ENCODE measurements at regions not wholly inside any gene's neighbourhood (a gene's known extent, or its start where the extent isn't known, plus 50 kb on each side); places are given as distances from the start of the nearest gene placed in this dataset.
A peak's percentile ranks its signal among the peaks of the same experiment; 100 is the strongest.

DNA sequence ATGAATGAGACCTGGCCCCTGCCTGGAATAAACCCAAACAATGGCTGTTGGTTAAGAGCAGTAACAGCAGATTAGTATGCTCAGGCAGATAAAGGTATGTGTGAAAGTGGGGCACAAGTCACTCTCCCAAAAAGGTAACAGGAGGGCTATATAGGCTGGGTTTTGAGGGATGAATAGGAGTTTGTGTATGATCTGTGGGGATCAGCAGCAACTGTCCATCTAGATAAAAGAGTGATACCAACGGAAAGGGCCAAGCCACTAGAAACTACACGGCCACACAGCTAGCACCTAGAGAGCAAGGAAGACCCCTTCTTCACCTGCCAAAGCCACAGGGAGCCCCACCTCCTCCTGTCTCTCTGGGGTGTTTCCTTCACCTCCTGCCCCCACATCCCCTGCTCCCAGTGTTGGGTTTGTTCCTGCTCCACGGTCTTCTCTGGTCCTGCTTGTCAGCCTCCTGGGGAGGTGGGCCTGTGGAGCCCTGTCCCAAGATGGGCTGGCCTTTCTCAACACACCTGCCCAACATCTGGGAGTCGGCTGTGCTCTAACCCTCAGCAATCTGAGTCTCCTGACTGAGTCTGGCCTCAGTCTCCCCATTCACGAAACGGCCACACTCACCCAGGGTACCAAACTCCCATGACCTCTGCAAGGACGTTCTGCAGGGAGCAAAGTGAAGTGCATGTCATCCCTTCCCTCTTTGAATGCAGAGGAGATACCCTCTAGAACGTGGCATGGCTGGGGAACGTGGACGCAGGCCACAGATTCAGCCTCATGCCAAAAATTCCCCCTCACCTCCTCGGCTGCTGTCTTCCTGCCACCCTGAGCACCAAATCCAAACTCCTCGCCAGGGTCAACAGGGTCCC, 108.2 kb downstream of the NCOR2 start:
- no peak for DNase-seq

DNA sequence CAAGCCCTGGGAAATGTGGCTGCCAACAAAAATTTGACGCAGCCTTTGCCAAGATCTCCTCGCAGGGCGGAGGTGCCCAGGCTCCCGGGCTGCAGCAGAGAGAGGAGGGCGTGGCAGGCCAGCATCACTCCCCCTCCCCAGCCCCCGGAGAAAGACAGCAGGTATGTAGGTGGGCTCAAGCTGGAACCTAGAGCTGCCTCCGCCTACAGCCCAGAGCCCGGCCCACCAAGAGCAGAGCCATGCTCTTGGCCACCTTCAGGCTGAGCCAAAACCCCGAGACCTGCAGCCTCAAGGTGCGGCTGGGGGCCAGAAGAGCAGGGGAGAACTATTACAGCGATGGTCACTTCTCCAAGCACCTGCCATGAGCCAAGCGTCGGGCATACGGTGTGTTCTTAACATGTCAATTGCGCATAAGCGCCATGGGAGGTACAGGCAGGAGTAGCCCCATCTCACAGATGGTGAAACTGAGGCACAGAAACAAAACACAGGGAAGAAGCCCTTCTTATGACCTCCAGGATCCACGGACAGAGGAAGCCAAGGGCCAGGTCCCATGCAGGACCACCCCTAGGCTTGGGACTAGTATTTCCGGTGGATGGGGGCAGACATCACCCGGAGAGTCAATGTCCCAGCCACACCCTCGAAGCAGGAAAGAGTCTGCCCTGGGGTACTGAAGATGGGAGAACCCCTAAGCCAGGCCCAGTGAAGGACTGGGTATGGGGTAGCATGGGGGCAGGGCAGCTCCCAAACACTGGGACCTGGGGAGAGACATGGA, 109.0 kb downstream of the NCOR2 start:
- DNase-seq = no peak

DNA sequence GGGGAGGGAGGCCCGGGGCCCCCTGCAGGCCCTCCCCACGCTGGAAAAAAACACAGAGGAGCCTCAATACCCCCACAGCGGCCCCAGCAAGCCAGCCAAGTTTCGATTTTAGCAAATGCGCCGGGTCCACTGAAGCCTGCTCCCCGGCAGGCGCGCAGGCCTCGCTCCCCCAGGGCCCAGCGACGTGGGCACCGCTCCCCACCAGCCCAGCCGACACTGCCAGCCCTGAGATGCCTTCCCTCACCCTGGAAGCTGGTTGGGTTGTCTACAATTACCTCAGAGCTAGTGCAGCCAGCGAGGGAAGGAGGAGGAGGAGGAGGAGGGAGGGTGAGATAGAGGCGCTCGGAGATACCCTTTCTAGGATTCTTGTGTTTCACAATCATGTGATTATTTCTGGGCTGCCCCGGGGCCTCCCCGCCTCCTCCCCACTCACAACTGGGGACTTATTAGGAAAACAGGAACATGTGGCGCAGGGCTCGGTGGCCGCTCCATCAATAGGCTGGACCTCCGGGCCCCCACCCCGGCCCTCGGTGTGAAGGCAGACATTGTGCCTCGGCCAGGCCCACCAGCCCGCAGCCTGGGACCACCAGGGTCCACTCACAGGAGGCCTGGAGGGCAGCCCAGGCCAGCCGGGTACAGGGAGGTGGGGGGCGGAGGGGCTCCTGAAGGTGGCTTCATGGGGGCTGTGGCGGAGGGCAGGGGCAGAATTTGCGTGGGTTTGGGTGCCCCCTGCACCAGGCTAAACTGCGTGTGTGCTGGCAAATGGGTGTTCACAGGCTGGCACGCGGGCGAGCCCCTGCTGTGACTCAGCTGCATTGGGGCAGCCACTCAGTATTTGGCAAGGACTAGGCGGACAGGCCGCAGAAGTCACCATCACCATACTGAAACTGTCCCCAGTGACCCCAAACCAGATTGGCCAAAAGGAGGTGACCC, 109.9 kb downstream of the NCOR2 start:
- DNase-seq = peak; percentile 39 to 87 (median 63)

DNA sequence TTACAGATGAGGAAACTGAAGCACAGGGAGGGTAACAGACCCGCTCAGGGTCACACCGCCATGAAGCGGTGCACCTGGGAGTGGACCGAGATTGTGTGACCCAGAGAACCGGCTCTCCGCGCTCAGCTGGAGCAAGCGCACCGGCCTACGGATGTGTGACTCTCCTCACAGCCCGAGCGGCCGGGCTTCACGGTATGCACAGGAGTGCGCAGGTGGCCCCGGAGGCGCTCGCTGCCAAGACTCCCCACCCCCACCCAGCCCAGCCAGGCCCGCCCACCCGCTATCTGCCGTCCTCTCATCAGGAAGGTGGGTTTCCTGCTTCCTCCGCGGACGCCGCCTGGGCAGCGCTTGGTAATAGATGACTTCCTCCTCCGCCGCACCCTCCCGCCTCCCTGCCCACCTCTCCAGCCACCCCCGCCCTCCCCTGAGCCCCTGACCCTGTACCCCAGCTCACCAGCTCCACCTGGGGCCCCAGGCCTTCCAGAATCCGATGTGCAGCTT, 110.7 kb downstream of the NCOR2 start:
- DNase-seq = no peak

DNA sequence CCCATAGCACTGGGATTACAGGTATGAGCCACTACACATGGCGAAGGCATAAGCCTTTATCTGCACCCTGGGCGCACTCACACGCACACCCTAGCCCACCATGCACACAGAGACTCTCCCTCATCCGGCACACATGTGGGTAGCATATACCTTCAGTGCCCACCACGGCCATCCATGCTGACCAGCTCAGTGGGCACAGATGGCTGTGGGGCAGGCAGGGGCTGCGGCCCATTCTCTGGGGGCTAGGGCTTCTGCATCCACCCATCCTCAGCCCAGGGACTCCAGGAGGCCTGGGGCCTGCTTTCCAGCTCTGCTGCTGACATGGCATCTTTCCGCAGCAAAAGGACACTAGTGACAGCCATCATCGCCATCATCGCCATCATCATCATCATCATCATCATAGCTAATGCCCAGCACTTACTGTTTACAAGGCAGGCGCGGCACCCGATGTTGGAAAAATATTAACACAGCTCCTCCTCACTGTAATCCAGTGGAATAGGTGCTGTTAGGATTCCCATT, 111.2 kb downstream of the NCOR2 start:
- DNase-seq = no peak

DNA sequence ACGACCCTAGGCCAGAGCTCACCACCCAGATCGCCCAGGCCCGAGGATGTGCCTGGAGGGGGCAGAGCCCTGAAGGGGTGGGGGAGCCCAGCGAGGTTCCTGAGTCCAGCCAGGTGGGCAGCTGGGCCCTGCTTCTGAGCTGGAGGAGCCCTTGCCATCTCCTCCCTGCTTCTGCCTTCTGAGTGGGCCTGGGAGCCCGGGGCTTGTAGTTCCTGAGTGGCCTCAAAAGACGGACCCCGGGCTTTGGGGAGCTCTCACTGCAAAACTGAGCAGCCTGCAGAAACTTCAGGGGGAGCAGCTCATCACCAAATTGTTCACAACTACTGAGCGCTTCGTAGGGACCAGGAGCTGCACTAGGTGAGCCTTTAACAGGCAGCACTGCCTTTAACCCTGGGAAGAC, 112.1 kb downstream of the NCOR2 start:
- no peak for DNase-seq

DNA sequence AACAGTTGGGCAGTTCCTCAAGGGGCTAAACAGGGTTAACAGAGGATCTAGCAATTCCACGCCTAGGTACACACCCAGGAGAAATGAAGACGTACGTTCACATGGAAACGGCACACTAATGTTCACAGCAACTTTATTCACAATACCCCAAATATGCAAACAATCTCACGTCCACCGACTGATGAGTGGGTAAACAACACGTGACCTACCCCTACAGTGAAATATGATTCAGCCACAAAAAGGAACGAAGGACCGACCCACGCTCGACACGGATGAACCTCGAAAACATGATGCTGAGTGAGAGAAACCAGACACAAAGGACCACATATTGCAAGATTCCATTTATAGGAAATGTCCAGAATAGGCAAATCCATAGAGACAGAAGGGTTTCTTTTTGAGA, 112.7 kb downstream of the NCOR2 start:
- DNase-seq = peak in 1 of 3 donors; percentile 53

DNA sequence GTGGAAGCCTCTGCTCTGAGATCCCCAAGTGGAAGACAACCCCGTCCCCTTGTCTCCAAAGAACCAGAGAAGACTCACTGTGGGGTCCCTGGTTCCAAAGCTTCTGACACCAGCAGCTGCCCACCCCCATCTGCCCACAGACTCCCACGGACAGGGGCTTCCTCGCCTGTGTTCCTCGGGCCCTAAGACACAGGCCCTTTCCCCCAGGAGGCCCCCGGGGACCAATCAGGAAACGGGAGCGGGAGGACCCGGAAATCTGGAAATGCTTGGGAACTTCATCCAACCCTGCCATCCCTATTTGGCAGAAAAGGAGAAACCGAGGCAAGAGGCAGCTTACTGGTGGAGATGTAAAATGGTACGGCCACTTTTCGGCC, 113.1 kb downstream of the NCOR2 start:
- no peak for DNase-seq

DNA sequence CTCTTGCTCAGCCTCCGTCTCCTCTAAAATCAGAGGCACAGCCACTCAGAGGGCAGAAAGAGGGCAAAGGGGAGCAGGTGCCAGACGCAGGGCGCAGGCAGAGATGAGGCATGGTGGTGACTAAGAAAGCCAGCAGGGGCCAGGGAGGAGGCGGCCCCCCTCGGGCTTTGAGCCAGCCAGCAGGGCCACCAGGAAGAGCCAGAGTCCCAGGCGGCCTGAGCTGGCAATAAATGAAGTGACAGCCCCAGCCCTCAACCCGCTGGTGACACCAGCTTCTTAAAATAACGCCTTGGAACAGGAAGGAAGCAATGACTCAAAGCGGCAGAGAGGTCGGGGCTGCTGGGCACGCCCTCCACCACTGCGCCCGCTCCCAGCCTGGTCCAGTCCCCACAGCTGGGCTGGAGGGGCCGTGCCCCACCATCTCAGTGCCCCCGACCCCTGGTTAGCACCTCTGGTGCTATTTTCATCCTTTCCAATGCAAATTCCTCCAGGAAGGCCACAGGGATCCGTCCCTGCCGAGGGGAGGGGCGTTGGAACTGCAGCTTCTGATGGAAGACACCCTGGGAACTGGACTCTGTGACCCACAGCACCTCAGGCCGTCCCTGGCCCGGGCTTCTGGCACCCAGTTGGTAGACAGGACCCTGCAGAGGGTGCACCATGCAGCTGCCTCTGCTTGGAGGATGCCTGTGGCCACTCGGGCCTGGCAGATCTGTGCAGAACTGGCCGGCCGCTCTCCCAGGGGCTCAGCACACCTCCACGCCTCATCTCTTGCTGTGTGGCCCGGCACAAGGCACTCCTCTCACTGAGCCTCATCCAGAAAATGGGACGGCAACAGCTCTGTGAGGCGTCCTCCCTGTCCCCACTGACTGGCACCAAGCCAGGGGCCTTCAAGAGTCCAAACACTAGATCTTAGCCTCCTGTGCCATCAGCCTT, 113.7 kb downstream of the NCOR2 start:
- DNase-seq = peak; percentile 74 to 79 (median 78)

DNA sequence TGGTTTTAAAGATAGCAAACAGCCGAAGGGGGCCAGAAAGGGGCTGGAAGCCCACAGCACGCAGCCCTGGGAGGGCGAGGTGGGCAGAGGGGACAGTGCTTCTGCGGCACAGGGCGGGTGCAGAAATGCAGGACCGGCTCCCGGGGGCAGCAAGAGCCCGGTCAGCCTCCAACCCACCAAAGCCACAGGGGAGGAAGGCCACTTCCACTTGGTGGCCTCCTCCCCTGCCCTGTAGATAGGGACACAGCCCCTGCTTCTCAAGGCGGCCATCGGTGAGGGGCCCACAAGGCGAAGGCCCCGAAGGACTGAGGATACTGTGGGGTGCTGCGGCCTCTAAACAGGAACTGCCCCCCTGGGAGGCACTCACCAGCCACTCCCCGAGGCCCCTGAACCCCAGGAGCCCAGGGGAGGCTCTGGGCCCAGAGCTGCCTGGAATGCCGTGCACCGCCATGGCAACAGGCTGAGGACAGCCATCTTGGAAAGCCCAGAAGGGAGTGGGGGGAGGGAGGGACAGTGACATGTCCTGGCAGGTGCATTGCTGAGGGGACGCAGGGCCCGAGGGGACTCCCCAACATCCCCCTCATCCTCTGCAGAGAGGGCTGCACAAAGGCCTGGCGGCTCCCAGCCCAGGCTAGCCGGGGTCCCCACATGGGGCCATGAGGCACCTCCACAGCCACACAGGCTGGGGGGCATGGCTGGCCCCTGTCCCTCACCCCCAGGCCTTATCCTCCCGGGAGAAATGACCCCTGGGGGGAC, 114.7 kb downstream of the NCOR2 start:
- DNase-seq = no peak

DNA sequence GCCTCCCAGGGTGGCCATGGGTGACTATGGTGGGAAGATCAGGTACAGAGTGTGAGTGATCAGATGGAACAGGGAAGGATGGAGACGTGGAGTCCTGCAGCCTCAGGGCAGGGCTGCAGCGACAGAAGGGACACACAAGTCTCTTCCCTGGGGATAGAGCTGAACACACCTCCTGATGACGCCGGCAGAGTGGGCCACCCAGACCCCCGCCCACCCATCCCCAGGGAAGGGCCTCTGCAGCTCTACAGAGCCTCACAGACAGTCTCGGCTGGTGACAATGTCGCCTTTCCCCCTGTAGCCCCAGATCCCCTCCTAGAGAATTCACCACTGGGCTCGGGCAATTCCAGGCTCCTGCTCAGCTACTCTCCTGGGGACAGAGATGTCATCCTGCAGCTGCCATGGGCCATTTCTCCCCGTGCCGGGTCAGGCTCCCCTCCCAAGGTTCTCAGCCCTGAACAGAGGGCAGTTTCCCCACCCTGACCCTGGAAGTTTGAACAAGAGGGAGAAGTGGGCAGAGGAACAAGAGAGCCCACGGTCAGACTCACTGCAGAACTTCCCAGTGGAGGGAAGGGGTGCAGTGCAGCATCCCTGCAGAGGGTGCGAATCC, 115.7 kb downstream of the NCOR2 start:
- no peak for DNase-seq

DNA sequence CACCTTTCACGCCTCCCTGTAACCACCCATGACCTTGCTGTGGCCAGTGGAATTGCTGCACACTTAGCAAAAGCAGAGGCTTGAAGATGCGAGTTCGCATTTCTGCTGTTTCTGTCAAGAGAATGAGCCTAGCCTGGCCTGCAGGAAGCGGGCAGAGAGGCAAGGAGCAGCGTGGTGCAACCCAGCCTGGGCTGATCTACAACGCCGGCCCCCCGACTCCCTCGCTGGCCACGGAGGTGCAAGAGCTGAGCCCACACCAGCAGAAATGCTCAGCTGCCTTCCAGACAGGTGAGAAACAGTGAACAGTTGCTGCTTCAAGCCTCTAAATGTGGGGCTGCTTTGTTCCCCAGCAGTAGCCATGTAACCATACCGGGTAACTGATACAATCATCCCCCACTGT, 116.4 kb downstream of the NCOR2 start:
- DNase-seq = no peak

DNA sequence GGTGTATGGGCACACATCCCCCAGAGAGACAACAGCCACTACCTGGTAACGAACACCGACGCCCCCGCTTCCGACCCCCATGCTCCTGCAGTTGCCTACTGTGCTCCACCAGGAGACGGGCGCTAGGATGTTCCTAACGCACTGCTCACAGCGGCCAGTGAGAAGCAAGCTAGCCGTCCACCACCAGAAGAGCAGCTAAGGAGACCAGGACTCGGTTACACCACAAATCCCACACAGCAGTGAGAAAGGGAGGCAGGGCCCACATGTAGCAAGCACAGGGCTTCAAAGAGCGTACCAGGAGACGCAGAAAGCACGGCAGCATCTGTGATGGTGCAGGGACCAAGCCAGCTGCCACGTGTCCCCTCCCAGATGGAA, 117.0 kb downstream of the NCOR2 start:
- DNase-seq = no peak

DNA sequence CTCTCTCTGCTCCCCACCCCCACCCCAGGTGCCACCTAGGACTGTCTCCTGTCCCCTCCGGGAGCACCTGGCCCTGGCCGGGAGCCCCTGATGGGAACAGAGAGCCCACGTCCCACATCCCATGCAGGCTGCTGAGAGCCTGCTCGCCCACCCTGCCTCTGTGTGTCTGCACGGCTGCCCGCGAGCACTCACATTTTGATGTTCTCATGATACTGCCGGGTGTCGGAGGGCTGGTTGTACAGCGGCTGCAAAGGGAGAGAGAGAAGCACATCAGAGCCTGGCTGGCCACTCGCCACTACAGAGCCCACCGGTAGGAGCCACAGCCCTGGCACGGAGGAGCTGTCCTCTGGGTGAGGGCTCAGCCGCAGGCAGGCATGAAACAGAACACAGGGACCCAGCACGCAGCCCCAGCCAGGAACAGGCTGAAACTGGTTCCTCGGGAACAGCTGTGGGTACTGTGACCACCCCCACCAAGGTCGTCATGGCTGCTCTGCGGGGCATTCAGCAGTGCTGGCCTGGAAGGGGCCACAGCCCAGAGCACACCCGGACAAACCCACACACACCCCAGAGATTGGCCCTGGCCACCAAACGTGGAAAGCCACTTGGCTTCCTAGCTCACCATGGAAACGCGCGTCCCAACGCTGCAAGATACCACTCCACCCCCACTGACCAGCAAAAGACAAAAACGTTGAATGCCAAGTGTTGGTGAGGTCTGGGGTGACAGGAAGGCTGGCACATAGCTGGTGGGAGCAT, 117.6 kb downstream of the NCOR2 start:
- peak in 2 of 3 donors; percentile 59 to 62 for DNase-seq

DNA sequence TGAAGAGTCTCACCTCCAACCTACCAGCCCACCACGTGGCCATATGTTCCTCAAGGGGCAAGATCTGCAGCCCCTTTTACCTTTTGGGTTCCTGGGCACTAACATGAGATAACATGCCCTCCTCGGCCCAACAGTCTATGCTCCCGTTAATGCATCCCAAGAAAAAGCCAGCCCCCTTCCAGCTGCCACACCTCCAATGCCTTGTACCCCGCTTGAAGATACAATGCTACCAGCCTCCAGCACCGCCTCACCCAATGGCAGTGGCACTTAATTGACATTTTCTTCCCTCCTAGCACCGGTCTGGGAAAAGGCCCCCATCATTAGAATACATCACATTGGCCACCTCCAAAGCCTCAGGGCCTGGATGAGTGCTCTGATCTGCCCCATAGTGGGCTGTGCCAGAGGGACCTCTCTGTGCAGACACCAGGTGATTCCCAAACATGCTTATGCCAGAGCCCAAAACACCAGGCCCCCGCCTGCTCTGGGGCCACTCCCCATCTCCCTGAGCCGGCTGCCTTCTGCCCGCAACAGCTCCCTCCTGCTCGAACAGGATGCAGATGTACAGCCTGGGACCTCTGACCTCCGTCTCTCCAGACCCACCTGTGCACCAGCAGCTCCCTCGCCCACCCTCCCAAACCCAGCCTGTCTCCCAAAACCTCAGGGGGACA, 118.3 kb downstream of the NCOR2 start:
- no peak for DNase-seq

DNA sequence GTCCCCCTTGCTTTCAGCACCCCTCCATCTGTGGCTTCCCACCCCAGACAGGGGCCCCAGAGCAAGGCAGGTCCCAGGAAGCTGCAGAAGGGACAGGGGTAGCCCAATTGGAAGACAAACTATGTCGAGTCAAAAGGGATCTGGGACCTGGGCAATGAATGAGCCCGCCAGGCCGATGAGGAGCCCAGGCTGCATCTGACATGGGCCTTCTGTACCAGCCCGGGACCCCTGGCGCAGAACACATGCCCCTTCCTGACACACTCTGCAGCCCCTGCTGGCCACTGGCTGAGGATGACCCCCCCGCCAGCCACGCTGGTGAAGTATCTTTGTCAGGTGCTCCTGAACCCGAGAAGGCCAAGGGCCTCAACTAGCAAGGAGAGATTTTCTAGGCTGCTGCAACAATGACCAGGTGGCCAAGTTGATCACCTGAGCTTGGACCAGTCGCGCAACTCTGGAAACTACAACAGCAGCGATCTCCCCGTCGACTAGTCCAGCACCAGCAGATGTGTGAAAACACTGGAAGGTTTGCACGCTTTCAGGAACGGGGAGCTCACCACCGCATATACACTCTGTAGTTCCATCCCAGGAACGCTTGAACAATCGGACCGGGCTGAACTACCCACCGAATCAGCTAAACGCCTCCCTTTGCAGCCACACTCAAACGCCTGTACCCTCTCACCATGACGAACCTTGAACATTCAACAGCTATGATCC, 119.0 kb downstream of the NCOR2 start:
- no peak for DNase-seq

DNA sequence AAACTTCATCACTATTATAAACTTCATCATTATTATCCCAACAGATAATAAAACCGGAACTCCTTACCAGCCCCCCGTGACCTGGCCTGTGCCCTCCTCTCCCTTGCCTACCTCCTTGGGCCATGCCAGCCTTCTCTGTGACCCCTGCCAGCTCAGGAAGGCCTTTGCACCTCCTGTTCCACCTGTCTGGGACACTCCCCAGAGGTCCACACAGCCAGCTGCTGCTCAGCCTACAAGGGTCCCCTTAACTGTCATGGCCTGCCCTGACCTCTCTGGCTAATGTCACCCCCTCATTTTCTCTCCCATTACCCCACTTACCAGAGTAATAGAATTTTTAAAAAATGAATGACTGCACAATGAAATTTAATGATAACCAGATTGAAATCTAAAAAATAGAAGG, 121.0 kb downstream of the NCOR2 start:
- no peak for DNase-seq

Measured in muscle of back (tissue), 3 donors.